H9 (cell line): ENCODE measurements at regions not wholly inside any gene's neighbourhood (a gene's known extent, or its start where the extent isn't known, plus 50 kb on each side); places are given as distances from the start of the nearest gene placed in this dataset.

Experiments
- DNase-seq: peaks from one replicate; pipeline ENCODE4 v3.0.0-alpha.2; 2017
- H2AFZ ChIP-seq: one replicate; pipeline ENCODE4 v1.6.1; 2013; ENCODE audit warnings: mild to moderate bottlenecking, low read length, control low read depth, moderate library complexity
- H2AK5ac ChIP-seq: 2 replicates; pipeline ENCODE4 v1.6.1; 2013; ENCODE audit warnings: low read length, control low read depth, mixed read lengths; ENCODE audit not compliant: insufficient read length
- H2BK120ac ChIP-seq: one replicate; pipeline ENCODE4 v1.6.1; 2013; ENCODE audit warnings: low read depth, mild to moderate bottlenecking, low read length, control low read depth, inconsistent platforms; ENCODE audit not compliant: poor library complexity, severe bottlenecking
- H2BK12ac ChIP-seq: 2 replicates; pipeline ENCODE4 v1.6.1; 2013; ENCODE audit warnings: low read length, control low read depth, mixed read lengths, low read depth; ENCODE audit not compliant: insufficient read length
- H2BK15ac ChIP-seq: 2 replicates; pipeline ENCODE4 v1.6.1; 2013; ENCODE audit warnings: low read depth, low read length, control low read depth
- H2BK20ac ChIP-seq: one replicate; pipeline ENCODE4 v1.6.1; 2013; ENCODE audit warnings: low read depth, mild to moderate bottlenecking, low read length, control low read depth, inconsistent platforms; ENCODE audit not compliant: poor library complexity, severe bottlenecking
- H2BK5ac ChIP-seq: 2 replicates; pipeline ENCODE4 v1.6.1; 2013; ENCODE audit warnings: low read length, control low read depth, mixed read lengths; ENCODE audit not compliant: insufficient read length
- H3K14ac ChIP-seq: 2 replicates; pipeline ENCODE4 v1.6.1; 2013; ENCODE audit warnings: low read length, control low read depth; ENCODE audit not compliant: insufficient read depth
- H3K18ac ChIP-seq: 2 replicates; pipeline ENCODE4 v1.6.1; 2013; ENCODE audit warnings: low read depth, mild to moderate bottlenecking, mixed read lengths, low read length, control low read depth; ENCODE audit not compliant: insufficient read length
- H3K23ac ChIP-seq: 2 replicates; pipeline ENCODE4 v1.6.1; 2013; ENCODE audit warnings: low read length, control low read depth, mixed read lengths, low read depth; ENCODE audit not compliant: insufficient read length
- H3K23me2 ChIP-seq: 2 replicates; pipeline ENCODE4 v1.6.1; 2013; ENCODE audit warnings: low read depth, mild to moderate bottlenecking, mixed read lengths, low read length, control low read depth; ENCODE audit not compliant: insufficient read length, poor library complexity, severe bottlenecking
- H3K27ac ChIP-seq: 2 replicates; pipeline ENCODE4 v1.5.1; 2013; ENCODE audit warnings: low read length, control low read depth, mixed read lengths, low read depth; ENCODE audit not compliant: insufficient read length
- H3K27me3 ChIP-seq: 2 replicates; pipeline ENCODE4 v1.6.1; 2013; ENCODE audit warnings: low read length, control low read depth, inconsistent platforms; ENCODE audit not compliant: insufficient read depth
- H3K4ac ChIP-seq: 2 replicates; pipeline ENCODE4 v1.6.1; 2013; ENCODE audit warnings: low read depth, mild to moderate bottlenecking, control low read depth, inconsistent platforms, low read length, moderate library complexity
- H3K4me1 ChIP-seq: 2 replicates; pipeline ENCODE4 v1.6.1; 2013; ENCODE audit warnings: low read length, control low read depth, inconsistent platforms; ENCODE audit not compliant: insufficient read depth
- H3K4me2 ChIP-seq: 2 replicates; pipeline ENCODE4 v1.6.1; 2013; ENCODE audit warnings: low read length, control low read depth, mixed read lengths; ENCODE audit not compliant: insufficient read length, insufficient read depth
- H3K56ac ChIP-seq: 2 replicates; pipeline ENCODE4 v1.6.1; 2013; ENCODE audit warnings: low read depth, mild to moderate bottlenecking, mixed read lengths, low read length, control low read depth; ENCODE audit not compliant: insufficient read length
- H3K79me1 ChIP-seq: 2 replicates; pipeline ENCODE4 v1.6.1; 2013; ENCODE audit warnings: low read depth, mild to moderate bottlenecking, moderate library complexity, low read length, control low read depth, inconsistent platforms; ENCODE audit not compliant: insufficient read depth, poor library complexity, severe bottlenecking
- H3K79me2 ChIP-seq: 2 replicates; pipeline ENCODE4 v1.6.1; 2013; ENCODE audit warnings: low read length, control low read depth, inconsistent platforms; ENCODE audit not compliant: insufficient read depth
- H3K9ac ChIP-seq: 2 replicates; pipeline ENCODE4 v1.6.1; 2013; ENCODE audit warnings: low read length, control low read depth, mixed read lengths; ENCODE audit not compliant: insufficient read length; ENCODE audit errors: extremely low read depth
- H3K9me3 ChIP-seq: one replicate; pipeline ENCODE4 v1.6.1; 2013; ENCODE audit warnings: low read depth, low read length, inconsistent platforms; ENCODE audit not compliant: control insufficient read depth
- H3T11ph ChIP-seq: one replicate; pipeline ENCODE4 v1.6.1; 2013; ENCODE audit warnings: mild to moderate bottlenecking, low read length, control low read depth, inconsistent platforms
- H4K20me1 ChIP-seq: one replicate; pipeline ENCODE4 v1.6.1; 2013; ENCODE audit not compliant: control insufficient read depth, insufficient read length, insufficient read depth
- H4K5ac ChIP-seq: 2 replicates; pipeline ENCODE4 v1.6.1; 2013; ENCODE audit warnings: low read depth, mild to moderate bottlenecking, mixed read lengths, low read length, control low read depth; ENCODE audit not compliant: insufficient read length
- H4K8ac ChIP-seq: replicated peaks from 2 replicates; pipeline ENCODE4 v1.6.1; 2013; ENCODE audit warnings: low read length, control low read depth, mixed read lengths, low read depth; ENCODE audit not compliant: insufficient read length
- H4K91ac ChIP-seq: 2 replicates; pipeline ENCODE4 v1.6.1; 2013; ENCODE audit warnings: low read depth, mild to moderate bottlenecking, moderate library complexity, mixed read lengths, low read length, control low read depth; ENCODE audit not compliant: insufficient read length
- H3K27ac Mint-ChIP-seq, 3 experiments: 2 replicates in 2 of 3; 3 replicates in 1 of 3; pipeline ENCODE4 v1.8.0; 2020 to 2021; ENCODE audit warnings: mixed read lengths in 3 of 3, mild to moderate bottlenecking in 1 of 3, moderate library complexity in 1 of 3
- H3K27me3 Mint-ChIP-seq: 2 replicates; pipeline ENCODE4 v1.8.0; 2021; ENCODE audit warnings: low read depth, mild to moderate bottlenecking, moderate library complexity, mixed read lengths
- H3K36me3 Mint-ChIP-seq, 3 experiments: 2 replicates in 2 of 3; 3 replicates in 1 of 3; pipeline ENCODE4 v1.8.0; 2020 to 2021; ENCODE audit warnings: low read depth in 3 of 3, mixed read lengths in 3 of 3; ENCODE audit not compliant: insufficient read depth in 1 of 3
- H3K4me1 Mint-ChIP-seq, 2 experiments: 2 replicates each; pipeline ENCODE4 v1.8.0; 2020; ENCODE audit warnings: mixed read lengths in 2 of 2
- H3K4me3 Mint-ChIP-seq, 2 experiments: 2 replicates in 1 of 2; 3 replicates in 1 of 2; pipeline ENCODE4 v1.8.0; 2020 to 2021; ENCODE audit warnings: mild to moderate bottlenecking in 2 of 2, mixed read lengths in 2 of 2, moderate library complexity in 1 of 2
- H3K9me3 Mint-ChIP-seq, 2 experiments: 2 replicates in 1 of 2; 3 replicates in 1 of 2; pipeline ENCODE4 v1.8.0; 2020; ENCODE audit warnings: mild to moderate bottlenecking in 2 of 2, mixed read lengths in 2 of 2, moderate library complexity in 1 of 2
- WGBS: extraction: QIAGEN DNeasy Blood & Tissue Kit; methylation state at CpG from one replicate; pipeline ENCODE4 v1.1.7; 2013; ENCODE audit warnings: missing lambda C conversion rate, low lambda C conversion rate, mixed read lengths; ENCODE audit not compliant: insufficient read length; ENCODE audit errors: extremely low coverage; 5-methylcytosine and 5-hydroxymethylcytosine counted together
- TF ChIP-seq, protein P1 (sequence below): fragments of 200-600 bp; sonication (generic); conservative IDR thresholded peaks from 3 replicates; pipeline ENCODE4 v1.8.0; 2021; ENCODE audit warnings: antibody characterized with exemption, mild to moderate bottlenecking

DNA sequence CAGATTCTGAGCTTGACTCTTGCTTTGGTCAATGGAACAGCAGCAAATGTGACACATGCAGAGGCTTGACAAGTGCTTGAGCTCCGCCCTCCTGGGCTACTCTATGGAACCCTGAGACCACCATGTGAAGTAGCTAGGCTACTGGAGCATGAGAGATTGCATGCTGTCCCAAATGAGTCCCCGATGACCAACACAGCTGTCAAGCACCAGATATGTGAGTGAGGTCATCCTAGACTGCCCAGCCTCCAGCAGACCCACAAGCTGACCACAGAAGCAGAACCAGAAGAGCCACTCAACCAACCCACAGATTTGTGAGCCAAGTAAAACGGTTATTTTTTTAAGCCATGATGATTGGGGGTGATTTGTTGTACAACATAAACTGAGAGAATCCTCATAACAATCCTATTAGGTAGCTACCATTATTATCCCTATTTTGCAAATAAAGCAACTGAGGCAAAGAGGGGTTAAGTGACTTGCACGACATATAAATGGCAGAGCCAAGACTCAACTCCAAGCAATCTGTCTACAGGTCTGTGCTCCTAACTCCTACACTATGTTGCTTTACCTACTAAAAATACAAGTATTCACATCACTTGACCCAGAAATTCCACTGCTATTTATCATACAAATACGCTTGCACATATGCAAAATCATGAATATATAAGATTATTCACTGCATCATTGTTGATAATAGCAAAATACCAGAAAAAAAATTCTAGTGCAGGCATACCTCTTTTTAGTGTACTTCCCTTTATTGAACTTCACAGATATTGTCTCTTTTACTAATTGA lies 136.2 kb downstream of the NDUFA12 start:
- Histone ChIP-seq H3K9me3 (no peaks in the 10 kb centered on the region), H3K56ac (no peak overlapping the region), H3K4me1 (no peaks in the 10 kb centered on the region; the same call in 1 of the 2 replicates), H2BK120ac (no peak overlapping the region), H3K23ac (no peak overlapping the region), H2AK5ac (no peak overlapping the region), H3K18ac (no peak overlapping the region), H2BK12ac (no peak overlapping the region), H2BK15ac (no peak overlapping the region), H3K14ac (no peak overlapping the region), H3K79me1 (no peaks in the 10 kb centered on the region), H3K9ac (no peak overlapping the region), H3K27me3 (peaks cover 2% of the 10 kb centered on the region; the same call in 1 of the 2 replicates), H4K20me1 (no peaks in the 10 kb centered on the region), H3K23me2 (no peaks in the 10 kb centered on the region), H3K27ac (no peak overlapping the region), H3K4ac (no peak overlapping the region), H3K79me2 (no peaks in the 10 kb centered on the region), H4K5ac (no peak overlapping the region), H3T11ph (no peak overlapping the region), H4K91ac (no peak overlapping the region), H2AFZ (no peak overlapping the region), H2BK20ac (no peak overlapping the region), H4K8ac (no peak overlapping the region), H2BK5ac (no peak overlapping the region), H3K4me2 (no peak overlapping the region)
- no peak for DNase-seq
- Mint-ChIP-seq H3K9me3 (no peaks in the 10 kb centered on the region), H3K36me3 (no peaks in the 10 kb centered on the region), H3K27me3 (peaks cover 20% of the 10 kb centered on the region), H3K4me3 (no peak overlapping the region), H3K4me1 (peaks cover 13% of the 10 kb centered on the region in 2 experiments), H3K27ac (no peak overlapping the region)
- TF ChIP-seq, protein P1, sequence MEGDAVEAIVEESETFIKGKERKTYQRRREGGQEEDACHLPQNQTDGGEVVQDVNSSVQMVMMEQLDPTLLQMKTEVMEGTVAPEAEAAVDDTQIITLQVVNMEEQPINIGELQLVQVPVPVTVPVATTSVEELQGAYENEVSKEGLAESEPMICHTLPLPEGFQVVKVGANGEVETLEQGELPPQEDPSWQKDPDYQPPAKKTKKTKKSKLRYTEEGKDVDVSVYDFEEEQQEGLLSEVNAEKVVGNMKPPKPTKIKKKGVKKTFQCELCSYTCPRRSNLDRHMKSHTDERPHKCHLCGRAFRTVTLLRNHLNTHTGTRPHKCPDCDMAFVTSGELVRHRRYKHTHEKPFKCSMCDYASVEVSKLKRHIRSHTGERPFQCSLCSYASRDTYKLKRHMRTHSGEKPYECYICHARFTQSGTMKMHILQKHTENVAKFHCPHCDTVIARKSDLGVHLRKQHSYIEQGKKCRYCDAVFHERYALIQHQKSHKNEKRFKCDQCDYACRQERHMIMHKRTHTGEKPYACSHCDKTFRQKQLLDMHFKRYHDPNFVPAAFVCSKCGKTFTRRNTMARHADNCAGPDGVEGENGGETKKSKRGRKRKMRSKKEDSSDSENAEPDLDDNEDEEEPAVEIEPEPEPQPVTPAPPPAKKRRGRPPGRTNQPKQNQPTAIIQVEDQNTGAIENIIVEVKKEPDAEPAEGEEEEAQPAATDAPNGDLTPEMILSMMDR = no peak
- WGBS = no CpG with 5 or more reads among the region's 5 CpGs
